ENCODE measurements at regions not wholly inside any gene's neighbourhood (a gene's known extent, or its start where the extent isn't known, plus 50 kb on each side); places are given as distances from the start of the nearest gene placed in this dataset.

GRCh38 chr6:90645634-90646033, 58.8 kb upstream of the MAP3K7 start:
- TF ChIP-seq CTCF (IDR thresholded peaks at IDR 0.05) (no peak), POLR2A (IDR thresholded peaks at IDR 0.05; ENCODE audit: low read length) (no peak), BHLHE40 (IDR thresholded peaks at IDR 0.05; ENCODE audit: low read depth, low read length) (no peak), PHF8 (IDR thresholded peaks at IDR 0.05; ENCODE audit: borderline replicate concordance, low read depth) (no peak), ZFP36 (IDR thresholded peaks at IDR 0.05; ENCODE audit: borderline replicate concordance, partially characterized antibody) (no peak)
